ENCODE measurements at regions not wholly inside any gene's neighbourhood (a gene's known extent, or its start where the extent isn't known, plus 50 kb on each side); places are given as distances from the start of the nearest gene placed in this dataset.
A peak's percentile ranks its signal among the peaks of the same experiment; 100 is the strongest.

GRCh38 chr4:180832073-180832472 lies 1411.1 kb upstream of the TENM3 start:
- TF ChIP-seq SMC3 (IDR thresholded peaks at IDR 0.05; ENCODE audit: low read depth, low read length) (no peak), CTCF (conservative IDR thresholded peaks at IDR 0.05; ENCODE audit: low read depth, low read length) (0 out of 2 replicates have a peak, but pooled peaks have one; percentile 20), NFE2L2 (IDR thresholded peaks at IDR 0.05; ENCODE audit: low read depth, low read length) (no peak), POLR2A (IDR thresholded peaks at IDR 0.05; ENCODE audit: low read depth, low read length) (no peak), BHLHE40 (IDR thresholded peaks at IDR 0.05; ENCODE audit: low read depth, low read length) (no peak), CEBPB (IDR thresholded peaks at IDR 0.05; ENCODE audit: low read depth, low read length) (no peak), MAFK (IDR thresholded peaks at IDR 0.05; ENCODE audit: low read depth, low read length) (no peak), RAD21 (IDR thresholded peaks at IDR 0.05; ENCODE audit: low read length) (no peak)

Data from IMR-90 (cell line).